ENCODE measurements at regions not wholly inside any gene's neighbourhood (a gene's known extent, or its start where the extent isn't known, plus 50 kb on each side); places are given as distances from the start of the nearest gene placed in this dataset.

GRCh38 chr6:87817183-87817582, 115.2 kb upstream of the AKIRIN2 start:
- TF ChIP-seq ZFX (IDR thresholded peaks at IDR 0.05) (no peak), CTCF (conservative IDR thresholded peaks at IDR 0.05) (no peak)
- H3K27ac ChIP-seq: no peak overlapping the region

- no peak for TF ChIP-seq ZFX (IDR thresholded peaks at IDR 0.05)
- TF ChIP-seq CTCF (conservative IDR thresholded peaks at IDR 0.05): no peak
- no peak overlapping the region for H3K27ac ChIP-seq
Observed at GRCh38 chr6:87815449-87815848, 113.4 kb upstream of the AKIRIN2 start.

GRCh38 chr6:87808005-87808757, 106.1 kb upstream of the AKIRIN2 start:
- no peak overlapping the region for H3K27ac ChIP-seq
- no peak for TF ChIP-seq ZFX (IDR thresholded peaks at IDR 0.05)
- TF ChIP-seq CTCF (conservative IDR thresholded peaks at IDR 0.05): no peak

- H3K27ac ChIP-seq: no peak overlapping the region
- no peak for TF ChIP-seq ZFX (IDR thresholded peaks at IDR 0.05)
- no peak for TF ChIP-seq CTCF (conservative IDR thresholded peaks at IDR 0.05)
Observed at GRCh38 chr6:87807475-87807874, 105.4 kb upstream of the AKIRIN2 start.

GRCh38 chr6:87806635-87807034, 104.6 kb upstream of the AKIRIN2 start:
- H3K27ac ChIP-seq: no peak overlapping the region
- no peak for TF ChIP-seq CTCF (conservative IDR thresholded peaks at IDR 0.05)
- TF ChIP-seq ZFX (IDR thresholded peaks at IDR 0.05): no peak

- no peak for TF ChIP-seq CTCF (conservative IDR thresholded peaks at IDR 0.05)
- no peak for TF ChIP-seq ZFX (IDR thresholded peaks at IDR 0.05)
- H3K27ac ChIP-seq: no peak overlapping the region
Observed at GRCh38 chr6:87806099-87806498, 104.1 kb upstream of the AKIRIN2 start.

GRCh38 chr6:87803791-87804190, 101.8 kb upstream of the AKIRIN2 start:
- no peak for TF ChIP-seq ZFX (IDR thresholded peaks at IDR 0.05)
- no peak for TF ChIP-seq CTCF (conservative IDR thresholded peaks at IDR 0.05)
- no peak overlapping the region for H3K27ac ChIP-seq
